Osteoblast (primary cell): ENCODE measurements at regions not wholly inside any gene's neighbourhood (a gene's known extent, or its start where the extent isn't known, plus 50 kb on each side); places are given as distances from the start of the nearest gene placed in this dataset.

ENCODE experiments used
- DNase-seq: peaks from one replicate; pipeline ENCODE4 v3.0.0; 2011; ENCODE audit warnings: low spot score, mixed read lengths; ENCODE audit not compliant: insufficient read length; ENCODE audit errors: missing footprints
- H2AFZ ChIP-seq: 2 replicates; pipeline ENCODE4 v1.6.0; 2011; ENCODE audit warnings: mild to moderate bottlenecking, low read length
- H3K27ac ChIP-seq: 2 replicates; pipeline ENCODE4 v1.5.1; 2011; ENCODE audit warnings: mild to moderate bottlenecking, low read depth, low read length, moderate library complexity
- H3K27me3 ChIP-seq: 2 replicates; pipeline ENCODE4 v1.6.0; 2012; ENCODE audit warnings: mild to moderate bottlenecking, control low read depth, inconsistent platforms, low read length, moderate library complexity; ENCODE audit not compliant: insufficient read depth
- H3K36me3 ChIP-seq: 2 replicates; pipeline ENCODE4 v1.5.1; 2011; ENCODE audit warnings: mild to moderate bottlenecking, low read length, control low read depth, moderate library complexity; ENCODE audit not compliant: insufficient read depth
- H3K4me1 ChIP-seq: 2 replicates; pipeline ENCODE4 v1.5.1; 2011; ENCODE audit warnings: mild to moderate bottlenecking, low read length, control low read depth, moderate library complexity; ENCODE audit not compliant: insufficient read depth
- H3K4me2 ChIP-seq: 2 replicates; pipeline ENCODE4 v1.6.0; 2011; ENCODE audit warnings: mild to moderate bottlenecking, low read length; ENCODE audit not compliant: insufficient read depth
- H3K4me3 ChIP-seq: fragments of 200-600 bp; sonication (generic); 3 replicates; pipeline ENCODE4 v1.5.1; 2012; ENCODE audit warnings: mild to moderate bottlenecking, low read length, inconsistent platforms; ENCODE audit not compliant: insufficient read depth
- H3K79me2 ChIP-seq: 2 replicates; pipeline ENCODE4 v1.6.0; 2012; ENCODE audit warnings: mild to moderate bottlenecking, low read length, control low read depth, inconsistent platforms; ENCODE audit not compliant: insufficient read depth
- H3K9me3 ChIP-seq: 2 replicates; pipeline ENCODE4 v1.5.1; 2011; ENCODE audit warnings: low read depth, low read length, control low read depth
- H4K20me1 ChIP-seq: 2 replicates; pipeline ENCODE4 v1.6.0; 2012; ENCODE audit warnings: mild to moderate bottlenecking, low read length, control low read depth; ENCODE audit not compliant: insufficient read depth
- TF ChIP-seq, protein P1 (sequence below): IDR thresholded peaks from 2 replicates; pipeline ENCODE4 v1.5.1; 2011; ENCODE audit warnings: mild to moderate bottlenecking, low read depth, low read length, moderate library complexity; ENCODE audit errors: extremely low read depth

DNA sequence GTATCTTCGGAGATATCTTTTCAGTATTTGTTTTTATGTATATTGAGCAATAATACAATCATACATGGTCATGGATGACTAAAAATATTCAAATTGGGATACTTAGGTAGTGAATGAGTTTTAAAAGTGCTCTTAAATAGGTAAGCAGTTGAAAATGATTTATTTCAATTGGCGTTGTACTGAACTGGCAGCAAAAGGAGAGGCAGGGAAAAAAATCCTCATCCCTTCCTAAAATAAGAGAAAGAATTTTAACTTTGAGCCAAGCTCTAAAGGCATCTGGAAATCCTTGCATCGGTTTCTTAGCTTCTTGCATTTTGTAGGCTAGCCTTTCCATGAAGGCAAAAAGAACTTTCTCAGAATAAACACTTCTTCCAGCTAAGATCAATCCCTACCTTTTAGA lies 125.2 kb downstream of the MGST1 start:
- Histone ChIP-seq H2AFZ (no peak overlapping the region), H3K9me3 (no peaks in the 10 kb centered on the region), H3K4me2 (no peak overlapping the region), H3K36me3 (no peaks in the 10 kb centered on the region), H3K4me1 (no peaks in the 10 kb centered on the region), H3K27me3 (no peaks in the 10 kb centered on the region), H3K79me2 (no peaks in the 10 kb centered on the region), H4K20me1 (no peaks in the 10 kb centered on the region), H3K4me3 (no peak overlapping the region), H3K27ac (no peak overlapping the region)
- TF ChIP-seq, protein P1, sequence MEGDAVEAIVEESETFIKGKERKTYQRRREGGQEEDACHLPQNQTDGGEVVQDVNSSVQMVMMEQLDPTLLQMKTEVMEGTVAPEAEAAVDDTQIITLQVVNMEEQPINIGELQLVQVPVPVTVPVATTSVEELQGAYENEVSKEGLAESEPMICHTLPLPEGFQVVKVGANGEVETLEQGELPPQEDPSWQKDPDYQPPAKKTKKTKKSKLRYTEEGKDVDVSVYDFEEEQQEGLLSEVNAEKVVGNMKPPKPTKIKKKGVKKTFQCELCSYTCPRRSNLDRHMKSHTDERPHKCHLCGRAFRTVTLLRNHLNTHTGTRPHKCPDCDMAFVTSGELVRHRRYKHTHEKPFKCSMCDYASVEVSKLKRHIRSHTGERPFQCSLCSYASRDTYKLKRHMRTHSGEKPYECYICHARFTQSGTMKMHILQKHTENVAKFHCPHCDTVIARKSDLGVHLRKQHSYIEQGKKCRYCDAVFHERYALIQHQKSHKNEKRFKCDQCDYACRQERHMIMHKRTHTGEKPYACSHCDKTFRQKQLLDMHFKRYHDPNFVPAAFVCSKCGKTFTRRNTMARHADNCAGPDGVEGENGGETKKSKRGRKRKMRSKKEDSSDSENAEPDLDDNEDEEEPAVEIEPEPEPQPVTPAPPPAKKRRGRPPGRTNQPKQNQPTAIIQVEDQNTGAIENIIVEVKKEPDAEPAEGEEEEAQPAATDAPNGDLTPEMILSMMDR, result no peak
- DNase-seq, result no peak

DNA sequence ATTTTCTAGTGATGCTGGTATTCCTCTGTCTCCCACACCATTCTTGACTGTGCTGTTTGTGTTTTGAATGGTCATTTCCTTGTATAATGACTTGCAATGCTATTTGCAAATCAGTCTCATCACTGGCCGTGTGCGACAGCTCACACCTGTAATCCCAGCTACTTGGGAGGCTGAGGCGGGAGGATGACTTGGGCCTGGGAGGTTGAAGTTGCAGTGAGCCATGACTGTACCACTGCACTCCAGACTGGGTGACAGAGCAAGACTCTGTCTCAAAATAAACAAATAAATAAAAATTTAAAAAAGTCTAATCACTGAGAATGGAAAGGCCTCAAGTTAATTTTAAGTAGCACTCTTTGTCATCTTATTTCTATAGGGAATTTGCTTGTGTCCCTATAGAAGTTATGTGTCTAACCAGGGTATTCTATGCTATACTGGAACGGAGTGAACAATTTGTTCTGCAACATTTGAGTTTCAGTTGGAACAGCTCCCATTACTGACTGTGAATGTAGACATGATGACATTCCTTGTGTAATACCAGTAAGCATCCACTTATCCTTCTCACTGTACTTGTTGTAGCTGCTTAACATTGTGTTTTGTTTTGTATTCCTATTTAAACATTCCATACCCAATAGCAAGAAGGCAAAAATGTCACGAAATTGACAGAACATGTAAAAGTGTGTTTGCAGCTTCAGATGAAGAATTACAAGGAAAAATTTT lies 126.3 kb downstream of the MGST1 start:
- Histone ChIP-seq H3K27ac (no peak overlapping the region), H3K4me2 (no peak overlapping the region), H3K27me3 (no peaks in the 10 kb centered on the region), H2AFZ (no peak overlapping the region), H3K9me3 (no peaks in the 10 kb centered on the region), H3K4me1 (no peaks in the 10 kb centered on the region), H3K36me3 (no peaks in the 10 kb centered on the region), H3K79me2 (no peaks in the 10 kb centered on the region), H3K4me3 (no peak overlapping the region), H4K20me1 (no peaks in the 10 kb centered on the region)
- no peak for DNase-seq
- TF ChIP-seq, protein P1, result no peak

DNA sequence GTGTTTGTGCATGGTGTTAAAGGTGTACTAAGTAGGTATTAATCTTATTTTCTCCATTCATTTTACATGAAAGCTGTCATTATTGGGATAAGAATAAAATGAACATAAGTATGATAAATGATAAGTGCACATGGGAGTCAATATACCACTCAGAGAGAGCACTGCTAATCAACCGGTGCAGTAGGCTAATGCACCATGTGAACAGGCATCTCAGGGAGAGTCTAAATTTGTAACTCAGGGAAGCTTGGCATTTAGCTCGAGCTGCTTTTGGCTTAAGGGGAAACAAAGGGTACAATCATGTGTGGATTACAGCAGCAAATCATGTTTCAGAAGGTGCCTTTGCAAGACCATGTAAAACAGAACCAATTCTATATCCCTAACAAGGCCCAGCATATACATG lies 127.4 kb downstream of the MGST1 start:
- H3K9me3 ChIP-seq, result no peaks in the 10 kb centered on the region
- TF ChIP-seq, protein P1, result no peak
- H3K27ac ChIP-seq, result no peak overlapping the region
- H3K4me2 ChIP-seq, result no peak overlapping the region
- H3K4me3 ChIP-seq, result no peak overlapping the region
- no peaks in the 10 kb centered on the region for H3K27me3 ChIP-seq
- H3K36me3 ChIP-seq, result no peaks in the 10 kb centered on the region
- no peak for DNase-seq
- no peaks in the 10 kb centered on the region for H3K79me2 ChIP-seq
- H2AFZ ChIP-seq, result no peak overlapping the region
- no peaks in the 10 kb centered on the region for H4K20me1 ChIP-seq
- no peaks in the 10 kb centered on the region for H3K4me1 ChIP-seq

DNA sequence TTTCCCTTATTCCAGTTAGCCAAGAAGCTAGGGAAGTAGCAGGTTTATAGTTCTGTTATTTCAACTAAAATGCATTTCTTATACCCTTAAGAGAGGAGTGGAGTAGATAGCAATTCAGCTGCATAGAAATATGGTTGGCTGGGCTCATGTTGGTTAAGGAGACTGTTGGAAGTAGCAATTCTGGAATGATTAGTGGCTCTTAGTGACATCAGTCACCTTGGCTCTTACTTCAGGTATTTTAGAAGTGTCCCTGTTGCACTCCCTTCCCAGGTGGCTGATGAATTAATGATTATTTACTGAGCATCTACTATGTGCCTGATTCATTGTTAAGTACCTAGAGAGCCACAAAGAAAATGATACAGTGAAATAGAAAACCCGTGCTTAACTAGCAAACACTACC lies 128.1 kb downstream of the MGST1 start:
- no peaks in the 10 kb centered on the region for H3K4me1 ChIP-seq
- no peak overlapping the region for H2AFZ ChIP-seq
- H3K36me3 ChIP-seq, result no peaks in the 10 kb centered on the region
- no peaks in the 10 kb centered on the region for H3K27me3 ChIP-seq
- no peak overlapping the region for H3K27ac ChIP-seq
- TF ChIP-seq, protein P1, result no peak
- no peaks in the 10 kb centered on the region for H3K79me2 ChIP-seq
- no peak overlapping the region for H3K4me3 ChIP-seq
- H4K20me1 ChIP-seq, result no peaks in the 10 kb centered on the region
- no peak overlapping the region for H3K4me2 ChIP-seq
- H3K9me3 ChIP-seq, result no peaks in the 10 kb centered on the region
- no peak for DNase-seq
